ENCODE measurements at regions not wholly inside any gene's neighbourhood (a gene's known extent, or its start where the extent isn't known, plus 50 kb on each side); places are given as distances from the start of the nearest gene placed in this dataset.

DNA sequence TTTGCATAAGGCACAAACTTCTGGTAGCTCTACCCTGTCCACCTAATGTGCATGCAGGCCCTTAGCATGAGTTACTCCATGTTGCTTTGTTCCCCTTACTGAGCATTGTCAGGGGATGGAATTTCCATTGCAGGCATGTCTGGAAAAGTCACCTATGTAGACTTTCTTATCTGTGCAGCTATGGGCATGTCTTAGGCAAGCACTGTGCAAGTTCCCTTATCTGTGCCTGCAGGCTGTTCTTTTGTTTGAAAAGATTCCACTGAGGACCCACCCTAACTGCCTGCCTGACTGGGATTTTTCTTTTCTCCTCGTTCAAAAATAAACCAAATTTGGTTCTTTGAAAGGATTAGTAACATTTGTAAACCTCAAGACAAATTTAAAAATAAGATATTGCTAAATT, 587.0 kb downstream of the CDH18 start:
- H3K4me3 ChIP-seq (replicated peaks in 1 of 3; ENCODE audit: low read depth in 2 of 3, low read length in 3 of 3): no peak overlapping the region
- H3K9me3 ChIP-seq (replicated peaks in 1 of 2; ENCODE audit: control insufficient read depth in 1 of 2, insufficient read depth in 1 of 2, low read length in 2 of 2): peaks cover 0 to 4% of the 10 kb centered on the region in 2 donors
- no peaks in the 10 kb centered on the region for H3K36me3 ChIP-seq (replicated peaks in 1 of 2; ENCODE audit: control insufficient read depth in 1 of 2, insufficient read depth in 2 of 2, low read length in 2 of 2)
- Mint-ChIP-seq H3K27ac (no peak overlapping the region), H3K27me3 (ENCODE audit: low read depth in 3 of 3) (no peaks in the 10 kb centered on the region), H3K4me1 (no peaks in the 10 kb centered on the region), H3K4me3 (no peak overlapping the region), H3K36me3 (no peaks in the 10 kb centered on the region), H3K9me3 (peaks cover 0 to 10% (median 4%) of the 10 kb centered on the region in 7 donors)
- H3K4me1 ChIP-seq (ENCODE audit: control insufficient read depth in 1 of 2, insufficient read depth in 2 of 2, low read length in 2 of 2): no peaks in the 10 kb centered on the region
- no peak overlapping the region for H3K9ac ChIP-seq (ENCODE audit: insufficient read depth, low read length, poor library complexity, severe bottlenecking)
- no peaks in the 10 kb centered on the region for H4K20me1 ChIP-seq (ENCODE audit: insufficient read depth, low read length)
- H3K27me3 ChIP-seq (ENCODE audit: control insufficient read depth in 2 of 2, insufficient read depth in 2 of 2, low read length in 2 of 2): no peaks in the 10 kb centered on the region
- no peak for DNase-seq
- intact Hi-C loops (cut with micrococcal nuclease): no loop called here
- H2AFZ ChIP-seq (ENCODE audit: insufficient read depth, low read depth, low read length, poor library complexity, severe bottlenecking): no peak overlapping the region
- no CpG with 5 or more reads among the region's 1 CpG for WGBS (ENCODE audit: insufficient coverage)
- no peak overlapping the region for H3K27ac ChIP-seq (ENCODE audit: low read depth in 1 of 2, low read length in 2 of 2)
- H3K79me2 ChIP-seq (ENCODE audit: insufficient read depth, low read length): no peaks in the 10 kb centered on the region
- H3K4me2 ChIP-seq (replicated peaks; ENCODE audit: extremely low read depth, low read length, poor library complexity, severe bottlenecking): no peak overlapping the region
- TF ChIP-seq, protein P1, sequence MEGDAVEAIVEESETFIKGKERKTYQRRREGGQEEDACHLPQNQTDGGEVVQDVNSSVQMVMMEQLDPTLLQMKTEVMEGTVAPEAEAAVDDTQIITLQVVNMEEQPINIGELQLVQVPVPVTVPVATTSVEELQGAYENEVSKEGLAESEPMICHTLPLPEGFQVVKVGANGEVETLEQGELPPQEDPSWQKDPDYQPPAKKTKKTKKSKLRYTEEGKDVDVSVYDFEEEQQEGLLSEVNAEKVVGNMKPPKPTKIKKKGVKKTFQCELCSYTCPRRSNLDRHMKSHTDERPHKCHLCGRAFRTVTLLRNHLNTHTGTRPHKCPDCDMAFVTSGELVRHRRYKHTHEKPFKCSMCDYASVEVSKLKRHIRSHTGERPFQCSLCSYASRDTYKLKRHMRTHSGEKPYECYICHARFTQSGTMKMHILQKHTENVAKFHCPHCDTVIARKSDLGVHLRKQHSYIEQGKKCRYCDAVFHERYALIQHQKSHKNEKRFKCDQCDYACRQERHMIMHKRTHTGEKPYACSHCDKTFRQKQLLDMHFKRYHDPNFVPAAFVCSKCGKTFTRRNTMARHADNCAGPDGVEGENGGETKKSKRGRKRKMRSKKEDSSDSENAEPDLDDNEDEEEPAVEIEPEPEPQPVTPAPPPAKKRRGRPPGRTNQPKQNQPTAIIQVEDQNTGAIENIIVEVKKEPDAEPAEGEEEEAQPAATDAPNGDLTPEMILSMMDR (IDR thresholded peaks at IDR 0.05): no peak

DNA sequence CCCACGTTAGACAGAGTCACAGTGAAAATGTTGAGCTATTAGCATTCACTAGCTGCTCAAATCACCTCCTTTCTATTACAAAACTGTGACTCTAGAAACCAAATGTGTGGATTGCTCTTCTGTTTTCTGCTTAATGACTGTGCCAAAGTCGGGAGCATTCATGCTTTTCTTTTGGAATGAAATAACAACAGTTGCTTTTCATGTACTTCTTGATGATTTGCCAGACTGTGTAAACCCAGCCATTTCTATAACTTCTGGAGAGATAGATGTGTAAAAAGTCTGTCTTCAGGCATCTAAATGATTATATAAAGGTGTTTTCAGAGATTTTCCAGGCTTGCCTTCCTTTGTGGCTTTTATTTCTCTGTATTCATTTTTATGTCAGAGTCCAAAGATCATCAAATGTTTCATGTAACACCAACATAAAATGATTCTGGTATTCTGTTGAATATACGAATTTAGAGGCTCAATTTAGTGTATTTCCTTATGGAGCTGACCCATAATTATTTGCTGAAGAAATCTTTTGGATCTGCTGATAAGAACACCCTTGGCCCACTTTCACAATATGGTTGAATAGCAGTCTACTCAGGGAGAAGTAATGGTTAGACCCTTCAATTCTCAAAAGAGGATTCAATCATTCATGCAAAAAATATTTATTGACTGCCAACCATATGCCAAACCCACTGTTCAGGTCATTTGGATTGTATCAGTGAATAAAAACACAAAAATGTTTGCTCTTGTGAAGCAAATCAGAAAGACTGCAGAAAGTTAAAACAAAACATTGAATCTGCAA, 581.2 kb downstream of the CDH18 start:
- peaks cover 0 to 16% (median 4%) of the 10 kb centered on the region in 7 donors for H3K9me3 Mint-ChIP-seq
- no peak overlapping the region for H3K4me3 Mint-ChIP-seq
- no peak overlapping the region for H3K27ac ChIP-seq (ENCODE audit: low read depth in 1 of 2, low read length in 2 of 2)
- intact Hi-C loops (cut with micrococcal nuclease): no loop called here
- no peaks in the 10 kb centered on the region for H4K20me1 ChIP-seq (ENCODE audit: insufficient read depth, low read length)
- H3K4me1 ChIP-seq (ENCODE audit: control insufficient read depth in 1 of 2, insufficient read depth in 2 of 2, low read length in 2 of 2): no peaks in the 10 kb centered on the region
- no CpG with 5 or more reads among the region's 3 CpGs for WGBS (ENCODE audit: insufficient coverage)
- no peak overlapping the region for H3K27ac Mint-ChIP-seq
- no peaks in the 10 kb centered on the region for H3K27me3 ChIP-seq (ENCODE audit: control insufficient read depth in 2 of 2, insufficient read depth in 2 of 2, low read length in 2 of 2)
- H3K27me3 Mint-ChIP-seq (ENCODE audit: low read depth in 3 of 3): peaks cover 0 to 4% (median 0%) of the 10 kb centered on the region in 3 donors
- no peak overlapping the region for H3K9ac ChIP-seq (ENCODE audit: insufficient read depth, low read length, poor library complexity, severe bottlenecking)
- no peak overlapping the region for H3K4me2 ChIP-seq (replicated peaks; ENCODE audit: extremely low read depth, low read length, poor library complexity, severe bottlenecking)
- H3K36me3 ChIP-seq (replicated peaks in 1 of 2; ENCODE audit: control insufficient read depth in 1 of 2, insufficient read depth in 2 of 2, low read length in 2 of 2): no peaks in the 10 kb centered on the region
- TF ChIP-seq, protein P1 (IDR thresholded peaks at IDR 0.05): no peak
- H3K36me3 Mint-ChIP-seq: no peaks in the 10 kb centered on the region
- no peak for DNase-seq
- peaks cover 0 to 3% of the 10 kb centered on the region in 2 donors for H3K9me3 ChIP-seq (replicated peaks in 1 of 2; ENCODE audit: control insufficient read depth in 1 of 2, insufficient read depth in 1 of 2, low read length in 2 of 2)
- H3K4me3 ChIP-seq (replicated peaks in 1 of 3; ENCODE audit: low read depth in 2 of 3, low read length in 3 of 3): no peak overlapping the region
- no peak overlapping the region for H2AFZ ChIP-seq (ENCODE audit: insufficient read depth, low read depth, low read length, poor library complexity, severe bottlenecking)
- no peaks in the 10 kb centered on the region for H3K4me1 Mint-ChIP-seq
- H3K79me2 ChIP-seq (ENCODE audit: insufficient read depth, low read length): no peaks in the 10 kb centered on the region

Data from CD14-positive monocyte (primary cell).